ENCODE measurements at regions not wholly inside any gene's neighbourhood (a gene's known extent, or its start where the extent isn't known, plus 50 kb on each side); places are given as distances from the start of the nearest gene placed in this dataset.
"Not testable (repeated sequence)": the region's sequence is repeated elsewhere in the genome, so short reads cannot be mapped to it uniquely, and the experiment has no call there.

DNA sequence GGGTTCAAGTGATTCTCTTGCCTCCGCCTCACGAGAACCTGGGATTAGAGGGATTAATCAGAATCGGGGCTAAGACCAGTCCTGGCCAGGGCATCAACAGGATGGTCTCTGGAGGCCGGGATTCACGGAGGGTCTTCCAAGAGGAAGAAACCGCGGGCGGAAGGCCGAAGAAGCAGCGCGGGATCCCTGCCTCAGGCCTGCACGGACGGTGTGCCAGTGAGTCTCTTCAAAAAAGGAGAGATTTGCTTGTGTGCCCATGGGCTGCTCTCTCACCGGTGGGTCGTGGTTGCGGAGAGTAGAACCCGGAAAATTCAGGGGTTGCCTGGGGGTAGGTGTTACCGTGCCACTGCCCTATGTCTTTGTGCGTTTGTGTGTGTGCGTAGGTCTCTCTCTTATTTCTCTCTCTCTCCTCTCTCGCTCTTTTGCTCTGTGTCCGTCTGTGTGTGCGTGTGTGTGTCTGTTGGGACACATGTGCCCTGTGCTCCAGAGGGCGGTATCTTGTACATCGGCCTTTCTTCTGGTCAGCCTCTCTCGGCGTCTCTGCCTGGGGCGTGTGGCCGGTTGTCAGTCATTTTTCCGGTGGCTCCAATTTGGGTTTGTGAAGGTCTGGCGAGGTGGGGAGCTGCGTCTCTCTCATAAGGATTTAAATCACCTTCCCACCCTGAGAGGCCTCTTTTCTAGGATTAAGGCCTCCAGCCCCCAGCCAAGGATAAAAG lies 613.2 kb downstream of the KCNJ18 start:
- ATAC-seq (replicated peaks; ENCODE audit: extremely low read depth, poor library complexity, severe bottlenecking): no peak

GRCh38 chr17:22310292-22310691 lies 618.0 kb downstream of the KCNJ18 start:
- H3K27ac Mint-ChIP-seq (ENCODE audit: low read depth); H3K4me1 Mint-ChIP-seq; H3K4me3 Mint-ChIP-seq; H3K36me3 Mint-ChIP-seq (ENCODE audit: insufficient read depth); ATAC-seq (replicated peaks; ENCODE audit: extremely low read depth, poor library complexity, severe bottlenecking); DNase-seq (ENCODE audit: low spot score in 2 of 2); H3K27me3 Mint-ChIP-seq: not testable (repeated sequence)
- peaks cover 18% of the 10 kb centered on the region for H3K9me3 Mint-ChIP-seq

More for the DNA sequence above, 613.2 kb downstream of the KCNJ18 start:
- Mint-ChIP-seq H3K27ac (ENCODE audit: low read depth) (no peak overlapping the region), H3K36me3 (ENCODE audit: insufficient read depth) (no peaks in the 10 kb centered on the region), H3K27me3 (no peaks in the 10 kb centered on the region), H3K4me1 (no peaks in the 10 kb centered on the region), H3K9me3 (peaks cover 31% of the 10 kb centered on the region), H3K4me3 (no peak overlapping the region)
- DNase-seq (ENCODE audit: low spot score in 2 of 2): no peak

DNA sequence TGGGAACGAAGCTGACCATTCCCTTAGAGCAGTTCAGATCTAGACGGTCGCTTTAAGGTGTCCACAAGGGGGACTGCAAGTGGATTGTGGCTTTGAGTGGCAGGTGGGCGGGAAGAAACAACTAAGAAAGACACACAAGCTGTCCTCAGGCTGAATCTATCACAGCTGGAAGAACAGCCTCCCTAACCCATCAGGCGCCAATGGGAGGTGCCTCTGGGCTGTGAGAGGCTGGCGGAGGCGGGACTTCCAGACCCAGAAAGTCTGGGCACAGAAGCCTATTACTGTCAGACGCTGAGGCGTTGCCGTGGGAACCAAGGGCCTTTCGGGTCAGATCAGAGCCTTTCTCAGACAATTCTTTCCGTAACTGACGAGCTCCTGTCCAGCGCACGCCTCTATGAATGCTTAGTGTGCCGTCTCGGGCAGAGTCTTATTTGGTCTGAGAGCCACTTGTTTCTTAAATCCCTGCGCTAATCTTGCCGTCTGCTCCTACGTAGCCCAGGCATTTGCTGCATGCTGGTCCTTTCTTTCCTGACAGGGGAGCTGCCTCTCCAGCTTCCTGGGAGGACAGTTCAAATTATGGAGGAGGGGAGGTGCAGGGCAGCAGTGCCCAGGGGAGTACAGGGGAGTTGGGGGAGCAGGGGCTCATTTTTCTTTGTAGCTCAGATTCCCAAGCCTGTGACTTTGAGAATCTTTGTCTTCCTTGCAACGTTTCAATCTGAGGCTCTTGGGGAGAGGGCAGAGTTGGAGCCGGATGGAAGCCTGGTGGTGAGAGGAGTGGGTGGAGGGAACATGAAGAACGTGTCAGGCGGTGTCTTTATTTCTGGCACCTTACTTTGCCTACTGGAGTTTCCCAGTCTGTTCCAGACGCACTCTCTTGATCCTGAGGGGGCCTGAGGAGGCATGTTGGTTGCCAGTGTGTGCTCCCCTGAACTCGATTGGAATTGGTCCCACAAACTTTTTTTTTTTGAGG lies 618.7 kb downstream of the KCNJ18 start:
- DNase-seq (ENCODE audit: low spot score in 2 of 2) (no peak), ATAC-seq (replicated peaks; ENCODE audit: extremely low read depth, poor library complexity, severe bottlenecking) (no peak)
- Mint-ChIP-seq H3K4me1 (no peaks in the 10 kb centered on the region), H3K27ac (ENCODE audit: low read depth) (no peak overlapping the region), H3K27me3 (no peaks in the 10 kb centered on the region), H3K36me3 (ENCODE audit: insufficient read depth) (no peaks in the 10 kb centered on the region), H3K4me3 (no peak overlapping the region), H3K9me3 (peaks cover 12% of the 10 kb centered on the region)

- H3K9me3 Mint-ChIP-seq: peaks cover 11% of the 10 kb centered on the region
- not testable (repeated sequence) for H3K4me3 Mint-ChIP-seq; DNase-seq (ENCODE audit: low spot score in 2 of 2); ATAC-seq (replicated peaks; ENCODE audit: extremely low read depth, poor library complexity, severe bottlenecking); H3K27me3 Mint-ChIP-seq; H3K36me3 Mint-ChIP-seq (ENCODE audit: insufficient read depth); H3K27ac Mint-ChIP-seq (ENCODE audit: low read depth); H3K4me1 Mint-ChIP-seq
These were observed 628.7 kb downstream of the KCNJ18 start for GRCh38 chr17:22321001-22321400.

GRCh38 chr17:22322893-22323550 lies 630.7 kb downstream of the KCNJ18 start:
- not testable (repeated sequence) for H3K4me3 Mint-ChIP-seq; H3K27me3 Mint-ChIP-seq; H3K27ac Mint-ChIP-seq (ENCODE audit: low read depth); H3K36me3 Mint-ChIP-seq (ENCODE audit: insufficient read depth); ATAC-seq (replicated peaks; ENCODE audit: extremely low read depth, poor library complexity, severe bottlenecking); H3K4me1 Mint-ChIP-seq; DNase-seq (ENCODE audit: low spot score in 2 of 2)
- H3K9me3 Mint-ChIP-seq: peaks cover 11% of the 10 kb centered on the region

DNA sequence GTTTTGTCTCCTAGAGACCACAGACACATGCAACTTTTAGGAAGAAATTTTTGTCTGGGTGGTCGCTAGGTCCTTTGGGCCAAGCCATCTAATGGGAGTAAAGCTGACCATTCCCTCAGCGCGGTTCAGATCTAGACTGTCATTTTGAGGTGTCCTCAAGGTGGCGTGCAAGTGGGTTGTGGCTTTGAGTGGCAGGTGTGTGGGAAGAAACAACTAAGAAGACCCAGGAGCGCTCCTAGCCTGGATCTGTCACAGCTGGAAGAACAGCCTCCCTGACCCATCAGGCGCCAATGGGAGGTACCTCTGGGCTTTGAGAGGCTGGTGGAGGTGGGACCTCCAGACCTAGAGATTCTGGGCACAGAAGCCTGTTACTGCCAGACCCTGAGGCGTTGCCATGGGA lies 645.1 kb downstream of the KCNJ18 start:
- ATAC-seq (replicated peaks; ENCODE audit: extremely low read depth, poor library complexity, severe bottlenecking) (no peak), DNase-seq (ENCODE audit: low spot score in 2 of 2) (no peak)
- H3K4me3 Mint-ChIP-seq: no peak overlapping the region
- no peak overlapping the region for H3K27ac Mint-ChIP-seq (ENCODE audit: low read depth)
- no peaks in the 10 kb centered on the region for H3K27me3 Mint-ChIP-seq
- peaks cover 5% of the 10 kb centered on the region for H3K9me3 Mint-ChIP-seq
- no peaks in the 10 kb centered on the region for H3K36me3 Mint-ChIP-seq (ENCODE audit: insufficient read depth)
- no peaks in the 10 kb centered on the region for H3K4me1 Mint-ChIP-seq

DNA sequence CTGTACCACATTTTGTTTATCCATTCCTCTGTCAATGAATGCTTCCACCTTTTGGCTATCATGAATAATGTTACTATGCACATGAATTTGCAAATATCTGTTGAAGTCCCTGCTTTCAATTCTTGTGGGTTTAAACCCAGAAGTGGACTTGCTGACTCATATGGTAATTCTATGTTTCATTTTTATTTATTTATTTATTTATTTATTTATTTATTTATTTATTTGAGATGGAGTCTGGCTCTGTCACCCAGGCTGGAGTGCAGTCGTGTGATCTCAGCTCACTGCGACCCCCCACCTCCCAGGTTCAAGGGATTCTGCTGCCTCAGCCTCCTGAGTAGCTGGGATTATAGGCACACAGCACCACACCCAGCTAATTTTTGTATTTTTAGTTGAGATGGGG lies 664.3 kb downstream of the KCNJ18 start:
- DNase-seq (ENCODE audit: low spot score in 2 of 2); ATAC-seq (replicated peaks; ENCODE audit: extremely low read depth, poor library complexity, severe bottlenecking); H3K4me1 Mint-ChIP-seq; H3K27me3 Mint-ChIP-seq; H3K4me3 Mint-ChIP-seq; H3K27ac Mint-ChIP-seq (ENCODE audit: low read depth); H3K9me3 Mint-ChIP-seq; H3K36me3 Mint-ChIP-seq (ENCODE audit: insufficient read depth): not testable (repeated sequence)

DNA sequence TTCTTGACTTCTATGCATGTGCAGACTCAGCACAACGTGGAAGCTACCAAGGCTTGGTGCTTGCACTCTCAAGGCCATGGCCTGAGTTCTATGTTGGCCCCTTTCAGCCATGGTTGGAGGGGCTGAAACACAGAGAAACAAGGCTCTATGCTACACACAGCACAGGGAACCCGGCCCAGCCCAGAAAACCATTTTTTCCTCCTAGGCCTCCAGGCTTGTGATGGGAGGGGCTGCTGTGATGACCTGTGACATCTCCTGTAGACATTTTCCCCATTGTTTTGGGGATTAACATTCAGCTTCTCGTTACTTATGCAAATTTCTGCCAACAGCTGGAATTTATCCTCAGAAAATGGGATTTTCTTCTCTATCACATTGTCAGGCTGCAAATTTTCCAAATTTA lies 678.7 kb downstream of the KCNJ18 start:
- not testable (repeated sequence) for ATAC-seq (replicated peaks; ENCODE audit: extremely low read depth, poor library complexity, severe bottlenecking); H3K27me3 Mint-ChIP-seq; H3K4me3 Mint-ChIP-seq; H3K27ac Mint-ChIP-seq (ENCODE audit: low read depth); H3K36me3 Mint-ChIP-seq (ENCODE audit: insufficient read depth); DNase-seq (ENCODE audit: low spot score in 2 of 2); H3K4me1 Mint-ChIP-seq
- H3K9me3 Mint-ChIP-seq: peaks cover 11% of the 10 kb centered on the region

- Mint-ChIP-seq H3K36me3 (ENCODE audit: insufficient read depth) (peaks cover 1% of the 10 kb centered on the region), H3K4me1 (no peaks in the 10 kb centered on the region), H3K4me3 (no peak overlapping the region), H3K27me3 (no peaks in the 10 kb centered on the region), H3K9me3 (peaks cover 11% of the 10 kb centered on the region), H3K27ac (ENCODE audit: low read depth) (no peak overlapping the region)
- DNase-seq (ENCODE audit: low spot score in 2 of 2) (no peak), ATAC-seq (replicated peaks; ENCODE audit: extremely low read depth, poor library complexity, severe bottlenecking) (no peak)
These were observed 681.6 kb downstream of the KCNJ18 start for GRCh38 chr17:22373911-22374310.

DNA sequence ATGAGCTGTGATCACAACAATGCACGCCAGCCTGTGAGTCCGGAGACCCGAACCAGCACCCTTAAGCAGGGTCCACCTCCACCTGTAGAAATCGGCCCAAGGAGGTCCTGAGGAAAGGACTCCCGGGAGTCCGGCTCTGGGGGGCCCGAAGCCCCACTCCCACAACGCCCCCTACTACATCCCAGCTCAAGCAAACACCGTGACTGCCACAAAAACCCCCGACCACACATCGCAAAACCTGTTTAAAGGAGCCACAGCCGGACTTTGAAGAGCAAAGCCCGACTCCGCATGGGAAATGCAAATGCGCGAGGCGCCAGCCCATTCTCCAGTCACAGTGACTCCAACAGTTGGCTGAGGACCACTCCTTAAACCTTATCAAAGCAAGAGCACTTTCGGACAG lies 682.4 kb downstream of the KCNJ18 start:
- Mint-ChIP-seq H3K4me1 (no peaks in the 10 kb centered on the region), H3K4me3 (no peak overlapping the region), H3K36me3 (ENCODE audit: insufficient read depth) (peaks cover 1% of the 10 kb centered on the region), H3K9me3 (peaks cover 9% of the 10 kb centered on the region), H3K27me3 (no peaks in the 10 kb centered on the region), H3K27ac (ENCODE audit: low read depth) (no peak overlapping the region)
- ATAC-seq (replicated peaks; ENCODE audit: extremely low read depth, poor library complexity, severe bottlenecking): no peak
- no peak for DNase-seq (ENCODE audit: low spot score in 2 of 2)

DNA sequence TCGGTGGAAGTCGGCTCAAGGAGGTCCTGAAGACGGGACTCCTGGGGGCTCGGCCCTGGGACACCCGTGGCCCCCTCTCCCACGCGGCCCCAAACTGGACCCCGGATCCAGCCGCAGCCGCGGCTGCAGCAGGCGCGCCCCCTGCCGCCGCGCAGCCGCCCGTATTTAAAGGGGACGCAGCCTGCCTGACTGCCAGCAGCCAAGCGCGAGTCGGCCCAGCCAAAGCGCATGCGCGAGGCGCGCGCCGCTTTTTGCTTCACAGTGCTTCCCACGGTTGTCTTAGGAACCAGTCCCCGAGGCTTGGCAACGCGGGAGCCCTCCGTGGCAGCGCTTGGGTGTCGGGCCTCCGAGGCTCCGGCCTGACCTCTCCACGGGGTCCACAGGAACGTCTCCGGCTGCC lies 684.4 kb downstream of the KCNJ18 start:
- H3K27me3 Mint-ChIP-seq; H3K27ac Mint-ChIP-seq (ENCODE audit: low read depth); H3K9me3 Mint-ChIP-seq; H3K36me3 Mint-ChIP-seq (ENCODE audit: insufficient read depth); ATAC-seq (replicated peaks; ENCODE audit: extremely low read depth, poor library complexity, severe bottlenecking); H3K4me3 Mint-ChIP-seq; H3K4me1 Mint-ChIP-seq; DNase-seq (ENCODE audit: low spot score in 2 of 2): not testable (repeated sequence)

DNA sequence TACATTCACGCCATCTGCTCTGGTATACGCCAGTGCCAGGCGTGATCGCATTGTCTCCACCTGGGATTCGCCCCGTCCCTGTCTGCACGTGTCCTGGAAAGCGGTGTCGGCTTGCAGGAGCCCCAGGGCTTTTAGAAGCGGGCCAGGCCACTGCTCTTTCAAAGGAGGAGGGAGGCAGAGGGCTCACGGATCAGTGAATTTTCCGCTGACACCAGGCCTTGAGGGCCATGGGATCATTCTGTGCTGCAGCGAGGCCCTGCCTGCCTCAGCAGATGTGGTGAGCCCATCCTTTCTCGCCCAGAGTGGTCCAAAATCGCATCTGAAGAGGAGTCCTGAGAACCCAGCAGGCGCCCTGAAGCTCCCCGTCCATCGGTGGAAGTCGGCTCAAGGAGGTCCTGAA lies 686.4 kb downstream of the KCNJ18 start:
- H3K27me3 Mint-ChIP-seq; H3K36me3 Mint-ChIP-seq (ENCODE audit: insufficient read depth); ATAC-seq (replicated peaks; ENCODE audit: extremely low read depth, poor library complexity, severe bottlenecking); H3K27ac Mint-ChIP-seq (ENCODE audit: low read depth); H3K4me3 Mint-ChIP-seq; H3K4me1 Mint-ChIP-seq; H3K9me3 Mint-ChIP-seq; DNase-seq (ENCODE audit: low spot score in 2 of 2): not testable (repeated sequence)

Data from central memory CD8-positive, alpha-beta T cell (primary cell).